Liver (tissue), 3 donors: ENCODE measurements at regions not wholly inside any gene's neighbourhood (a gene's known extent, or its start where the extent isn't known, plus 50 kb on each side); places are given as distances from the start of the nearest gene placed in this dataset.

ENCODE experiments used
- ATF3 ChIP-seq: IDR thresholded peaks from 2 replicates; pipeline ENCODE4 v1.6.1; 2016; ENCODE audit warnings: antibody characterized with exemption
- CTCF ChIP-seq: fragments of 150-350 bp; IDR thresholded peaks from 2 replicates; pipeline ENCODE4 v1.5.1; 2017; ENCODE audit warnings: improper control_type of control experiment, low read depth, low read length; ENCODE audit not compliant: missing input control
- FOXA1 ChIP-seq: IDR thresholded peaks from 2 replicates; pipeline ENCODE4 v1.6.1; 2016; ENCODE audit warnings: antibody characterized with exemption
- JUND ChIP-seq, 2 donors: IDR thresholded peaks; 2 replicates each; pipeline ENCODE4 v1.6.1; 2016; ENCODE audit warnings: antibody characterized with exemption in 2 of 2
- MAX ChIP-seq: IDR thresholded peaks from 2 replicates; pipeline ENCODE4 v1.6.1; 2016; ENCODE audit warnings: antibody characterized with exemption
- RAD21 ChIP-seq, 2 donors: IDR thresholded peaks; 2 replicates each; pipeline ENCODE4 v1.6.1; 2016; ENCODE audit warnings: antibody characterized with exemption in 2 of 2, mild to moderate bottlenecking in 2 of 2
- RXRA ChIP-seq, 2 donors: IDR thresholded peaks; 2 replicates each; pipeline ENCODE4 v1.6.1; 2017 to 2018; ENCODE audit warnings: antibody characterized with exemption in 2 of 2, mild to moderate bottlenecking in 1 of 2
- TAF1 ChIP-seq: conservative IDR thresholded peaks from 2 replicates; pipeline ENCODE4 v1.6.1; 2016; ENCODE audit warnings: antibody characterized with exemption, mild to moderate bottlenecking
- ZBTB33 ChIP-seq: IDR thresholded peaks from 2 replicates; pipeline ENCODE4 v1.6.1; 2016; ENCODE audit warnings: antibody characterized with exemption
- donor health status: healthy.
- donor health status: healthy.

GRCh38 chr6:109263873-109264700 lies 118.2 kb downstream of the CD164 start:
- no peak for TF ChIP-seq MAX
- TF ChIP-seq JUND (IDR thresholded peaks at IDR 0.05) = no peak
- TF ChIP-seq CTCF = no peak
- TF ChIP-seq FOXA1 = no peak
- TF ChIP-seq ZBTB33 = no peak
- TF ChIP-seq ATF3 = no peak
- TF ChIP-seq TAF1 = no peak
- TF ChIP-seq RXRA (IDR thresholded peaks at IDR 0.05) = no peak
- TF ChIP-seq RAD21 (IDR thresholded peaks at IDR 0.05) = no peak
